HG03342 (cell line): ENCODE measurements at regions not wholly inside any gene's neighbourhood (a gene's known extent, or its start where the extent isn't known, plus 50 kb on each side); places are given as distances from the start of the nearest gene placed in this dataset.
"Not testable (repeated sequence)": the region's sequence is repeated elsewhere in the genome, so short reads cannot be mapped to it uniquely, and the experiment has no call there.

Source experiments
- ATAC-seq: cut with Tn5 transposase; IDR thresholded peaks from one replicate; pipeline ENCODE4 v1.9.1; 2021; ENCODE audit warnings: mild to moderate bottlenecking, moderate library complexity; ENCODE audit not compliant: unreplicated experiment

DNA sequence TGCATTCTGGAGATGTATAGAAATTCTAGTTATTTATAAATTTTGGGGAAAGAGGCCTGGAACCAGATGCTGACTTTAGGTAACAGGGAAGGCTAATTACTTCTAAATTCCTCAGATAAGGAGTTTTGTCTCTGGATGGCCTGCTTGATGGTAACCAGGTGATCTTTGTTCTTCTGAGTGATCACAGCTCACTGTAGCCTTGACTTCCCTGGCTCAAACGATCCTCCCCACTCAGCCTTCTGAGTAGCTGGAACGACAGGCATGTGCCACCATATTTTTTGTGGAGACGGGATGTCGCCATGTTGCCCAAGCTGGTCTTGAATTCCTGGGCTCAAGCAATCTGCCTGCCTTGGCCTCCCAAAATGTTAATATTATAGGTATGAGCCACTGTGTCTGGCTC is 54.4 kb upstream of the MSH6 start:
- ATAC-seq, result no peak

DNA sequence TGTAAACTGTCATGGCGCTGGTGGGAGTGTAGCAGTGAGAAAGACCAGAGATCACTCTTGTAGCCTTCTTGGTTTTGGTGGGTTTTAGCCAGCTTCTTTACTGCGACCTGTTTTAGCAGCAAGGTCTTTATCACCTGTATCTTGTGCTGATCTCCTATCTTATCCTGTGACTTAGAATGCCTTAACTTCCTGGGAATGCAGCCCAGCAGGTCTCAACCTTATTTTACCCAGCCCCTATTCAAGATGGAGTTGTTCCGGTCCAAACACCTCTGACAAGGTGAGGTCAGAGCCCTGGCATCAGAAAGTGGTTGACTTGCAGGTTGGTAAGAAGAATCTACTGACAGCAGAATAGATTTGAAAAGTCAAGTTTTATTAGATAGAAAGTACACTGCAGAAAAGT is 55.0 kb upstream of the MSH6 start:
- ATAC-seq, result no peak

DNA sequence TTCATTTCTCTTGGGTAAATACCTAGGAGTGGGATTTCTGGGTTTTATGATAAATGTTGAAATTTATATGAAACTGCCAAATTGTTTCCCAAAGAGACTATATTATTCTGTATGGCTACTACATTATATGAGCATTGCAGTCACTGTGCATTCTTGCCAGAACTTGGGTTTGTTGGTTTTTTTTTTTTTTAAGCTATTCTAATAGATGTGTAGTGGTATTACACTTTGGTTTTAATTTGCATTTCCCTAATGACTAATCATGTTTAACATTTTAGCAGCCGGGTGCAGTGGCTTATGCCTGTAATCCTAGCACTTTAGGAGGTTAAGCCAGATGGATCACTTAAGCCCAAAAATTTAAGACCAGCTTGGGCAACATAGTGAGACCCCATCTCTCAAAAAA is 56.0 kb upstream of the MSH6 start:
- not testable (repeated sequence) for ATAC-seq

DNA sequence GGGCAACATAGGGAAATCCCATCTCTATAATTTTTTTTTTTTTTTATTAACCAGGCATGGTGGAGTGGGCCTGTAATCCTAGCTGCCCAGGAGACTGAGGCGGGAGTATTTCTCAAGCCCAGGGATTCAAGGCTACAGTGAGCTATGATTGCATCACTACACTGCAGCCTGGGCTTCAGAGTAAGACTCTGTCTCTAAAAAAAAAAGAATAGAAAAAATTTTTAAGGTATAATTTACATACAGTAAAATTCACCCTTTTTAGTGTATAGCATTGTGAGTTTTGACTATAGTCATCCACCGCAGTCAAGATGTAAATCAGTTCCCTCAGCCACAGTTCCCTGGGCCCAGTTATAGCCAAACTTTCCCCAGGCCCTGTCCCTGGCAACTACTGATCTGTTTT is 57.1 kb upstream of the MSH6 start:
- ATAC-seq, result peak; percentile 24

DNA sequence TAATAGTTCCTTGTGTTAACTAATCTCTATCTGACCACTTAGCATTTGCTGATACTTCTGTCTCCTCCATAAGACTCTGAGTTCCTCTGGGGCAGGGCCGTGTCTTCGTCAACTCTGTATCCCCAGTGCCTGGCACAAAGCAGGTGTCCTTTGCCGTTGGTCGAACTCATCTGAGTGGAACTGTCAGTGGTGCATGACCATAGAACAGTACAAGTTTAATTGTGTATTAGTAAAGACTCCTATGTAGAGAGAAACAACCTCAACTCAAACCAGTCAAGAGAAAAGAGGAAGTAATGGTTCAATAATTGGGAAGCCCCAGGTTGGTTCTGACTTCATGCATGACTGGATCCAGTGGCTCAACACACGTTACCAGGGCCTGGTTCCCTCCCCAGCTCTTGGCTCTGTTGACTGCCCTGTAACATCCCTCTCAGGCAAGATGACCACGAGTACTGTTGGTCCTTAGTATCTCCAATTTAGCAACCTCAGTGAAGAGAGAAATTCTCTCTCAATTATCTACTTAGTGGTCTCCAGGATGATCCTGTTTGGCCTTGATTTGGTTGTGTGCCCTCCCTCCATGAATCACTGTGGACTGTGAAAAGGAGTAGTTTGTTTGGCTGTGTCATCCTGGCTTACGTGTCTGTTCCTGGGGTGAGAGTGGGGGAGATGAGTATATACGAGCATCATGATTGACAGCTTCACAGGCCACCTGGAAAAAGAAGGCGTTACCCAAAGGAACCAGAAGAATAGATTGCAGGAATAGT is 58.5 kb upstream of the MSH6 start:
- peak; percentile 88 for ATAC-seq

DNA sequence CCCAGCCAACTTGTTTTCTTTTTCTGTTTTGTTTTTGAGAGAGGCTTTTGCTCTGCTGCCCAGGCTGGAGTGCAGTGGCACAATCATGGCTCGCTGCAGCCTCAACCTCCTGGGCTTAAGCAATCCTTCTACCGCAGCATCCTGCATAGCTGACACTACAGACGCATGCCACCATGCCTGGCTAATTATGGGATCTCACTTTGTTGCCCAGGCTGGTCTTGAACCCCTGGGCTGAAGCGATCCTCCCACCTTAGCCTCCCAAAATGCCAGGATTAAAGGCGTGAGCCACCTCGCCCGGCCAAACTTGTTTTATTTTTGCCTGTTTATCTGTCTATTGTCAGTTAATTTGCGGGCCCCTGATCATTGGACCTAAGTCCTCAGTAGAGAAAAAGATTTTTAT is 61.6 kb upstream of the MSH6 start:
- ATAC-seq, result no peak

DNA sequence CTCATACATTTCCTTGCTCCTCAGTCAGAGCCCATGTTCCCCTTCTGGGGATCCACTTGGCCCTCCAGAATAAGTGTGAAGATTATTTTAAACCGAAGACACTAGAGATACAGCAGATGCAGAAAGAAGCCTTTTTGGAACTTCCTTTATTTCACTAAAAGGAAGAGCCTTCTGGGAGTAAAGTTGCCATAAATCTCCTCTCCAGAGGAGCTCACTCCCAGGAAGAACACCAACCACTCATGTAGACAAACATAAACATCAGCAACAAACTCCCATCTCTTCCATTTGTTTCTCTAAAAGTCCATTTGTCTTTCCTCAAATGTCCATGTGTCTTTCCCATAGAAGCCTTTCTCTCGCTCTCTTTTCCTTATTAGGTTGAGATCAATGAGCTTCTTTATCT is 62.4 kb upstream of the MSH6 start:
- ATAC-seq, result no peak

DNA sequence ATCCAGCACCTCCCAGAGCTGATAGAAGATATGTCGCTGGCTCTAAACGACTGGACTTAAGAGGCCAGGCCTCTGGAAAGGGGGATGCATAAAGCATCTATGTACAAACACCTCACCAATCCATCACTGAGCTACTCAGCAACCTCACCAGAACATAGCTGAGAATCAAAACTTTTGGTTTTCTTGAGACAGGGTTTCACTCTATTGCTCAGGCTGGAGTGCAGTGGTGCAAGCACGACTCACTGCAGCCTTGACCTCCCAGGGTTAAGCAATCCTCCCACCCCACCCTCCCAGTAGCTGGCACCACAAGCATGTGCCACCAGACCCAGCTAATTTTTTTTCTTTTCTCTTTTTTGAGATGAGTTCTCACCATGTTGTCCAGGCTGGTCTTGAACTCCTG is 62.9 kb upstream of the MSH6 start:
- no peak for ATAC-seq

DNA sequence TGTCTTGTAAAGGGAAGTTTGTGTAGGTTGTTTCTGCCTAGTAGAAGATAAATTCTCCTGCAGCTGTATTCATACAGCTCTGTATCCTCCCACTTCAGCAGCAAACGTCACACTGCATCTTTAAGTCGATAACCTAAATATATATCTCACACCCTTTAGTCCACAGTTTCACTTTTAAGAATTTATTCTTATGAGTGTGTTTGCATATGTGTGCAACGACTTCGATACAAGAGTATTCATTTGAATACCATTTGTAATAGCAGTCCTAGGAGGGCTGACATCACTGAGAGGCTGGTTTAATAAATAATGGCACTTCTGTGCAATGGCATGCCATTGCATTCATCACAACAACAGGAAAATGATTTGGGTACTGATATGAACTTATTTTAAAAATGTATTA is 63.8 kb upstream of the MSH6 start:
- ATAC-seq, result peak; percentile 58

DNA sequence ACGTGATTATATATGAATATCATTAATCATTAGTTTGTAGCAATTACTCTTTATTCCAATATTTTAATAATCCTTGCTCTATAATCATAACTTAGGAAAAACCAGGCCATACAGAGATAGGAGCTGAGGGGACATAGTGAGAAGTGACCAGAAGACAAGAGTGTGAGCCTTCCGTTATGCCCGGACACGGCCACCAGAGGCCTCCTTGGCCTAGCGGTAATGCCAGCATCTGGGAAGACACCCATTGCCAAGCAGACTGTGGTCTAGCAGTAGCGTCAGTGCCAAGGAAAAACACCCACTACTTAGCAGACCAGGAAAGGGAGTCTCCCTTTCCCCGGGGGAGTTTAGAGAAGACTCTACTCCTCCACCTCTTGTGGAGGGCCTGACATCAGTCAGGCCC is 66.6 kb upstream of the MSH6 start:
- ATAC-seq, result not testable (repeated sequence)

DNA sequence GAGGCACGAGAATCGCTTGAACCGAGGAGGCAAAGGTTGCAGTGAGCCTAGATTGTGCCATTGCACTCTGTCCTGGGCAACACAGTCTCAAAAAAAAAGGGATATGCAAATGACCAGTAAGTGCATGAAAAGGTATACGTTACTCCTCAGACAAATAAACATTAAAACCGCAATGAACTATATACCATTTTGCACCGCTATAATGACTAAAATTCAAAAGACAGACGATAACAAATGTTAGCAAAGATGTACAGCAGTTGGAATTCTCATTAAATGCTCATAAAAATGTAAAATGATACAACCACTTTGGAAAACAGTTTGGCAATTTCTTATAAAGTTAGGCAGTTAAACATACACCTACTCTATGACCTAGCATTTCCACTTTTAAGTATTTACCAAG is 67.4 kb upstream of the MSH6 start:
- no peak for ATAC-seq

DNA sequence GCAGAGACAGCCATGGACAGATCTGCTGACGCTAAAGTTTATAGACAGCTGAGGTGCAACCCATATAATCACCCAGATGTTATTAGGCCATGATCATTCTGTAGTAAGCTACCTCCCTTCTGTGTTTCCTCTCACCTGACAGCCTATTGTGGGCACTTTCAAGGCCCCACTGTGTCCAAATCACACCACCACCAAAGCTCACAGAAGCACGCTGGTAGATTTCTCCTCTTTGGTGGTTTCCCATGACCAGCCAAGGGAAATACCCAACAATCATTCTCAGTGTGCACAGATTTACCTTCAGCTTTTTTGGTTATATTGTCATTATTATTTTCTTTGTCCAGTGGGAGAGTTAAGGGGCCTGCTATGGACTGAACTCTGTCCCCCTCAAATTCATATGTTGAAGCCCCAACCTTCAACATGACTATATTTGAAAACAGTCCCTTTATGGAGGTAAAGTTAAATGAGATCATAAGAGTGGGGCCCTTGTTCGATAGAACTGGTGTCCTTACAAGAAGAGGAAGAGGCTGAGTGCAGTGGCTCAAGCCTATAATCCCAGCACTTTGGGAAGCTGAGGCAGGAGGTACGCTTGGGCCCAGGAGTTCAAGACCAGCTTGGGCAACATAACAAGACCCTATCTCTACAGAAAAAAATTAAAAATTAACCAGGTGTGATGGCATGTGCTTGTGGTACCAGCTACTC is 74.0 kb upstream of the MSH6 start:
- ATAC-seq, result peak; percentile 53

DNA sequence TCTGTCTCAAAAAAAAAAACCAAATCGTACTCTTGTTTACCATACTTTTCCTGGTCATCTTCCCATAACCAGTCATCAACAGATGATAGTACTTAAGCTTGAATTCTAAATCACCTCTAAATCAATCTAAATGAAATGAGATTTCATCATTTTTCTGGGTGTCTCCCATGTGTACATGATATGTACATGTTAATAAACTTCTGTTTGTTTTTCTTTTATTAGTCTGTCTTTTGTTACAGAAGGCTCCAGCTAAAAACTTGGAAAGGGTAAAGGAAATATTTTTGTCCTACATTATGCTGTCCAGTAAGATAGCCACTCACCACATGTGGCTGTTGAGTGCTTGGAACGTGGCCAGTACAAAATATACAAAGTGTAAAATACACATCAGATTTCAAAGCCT is 78.7 kb upstream of the MSH6 start:
- no peak for ATAC-seq

DNA sequence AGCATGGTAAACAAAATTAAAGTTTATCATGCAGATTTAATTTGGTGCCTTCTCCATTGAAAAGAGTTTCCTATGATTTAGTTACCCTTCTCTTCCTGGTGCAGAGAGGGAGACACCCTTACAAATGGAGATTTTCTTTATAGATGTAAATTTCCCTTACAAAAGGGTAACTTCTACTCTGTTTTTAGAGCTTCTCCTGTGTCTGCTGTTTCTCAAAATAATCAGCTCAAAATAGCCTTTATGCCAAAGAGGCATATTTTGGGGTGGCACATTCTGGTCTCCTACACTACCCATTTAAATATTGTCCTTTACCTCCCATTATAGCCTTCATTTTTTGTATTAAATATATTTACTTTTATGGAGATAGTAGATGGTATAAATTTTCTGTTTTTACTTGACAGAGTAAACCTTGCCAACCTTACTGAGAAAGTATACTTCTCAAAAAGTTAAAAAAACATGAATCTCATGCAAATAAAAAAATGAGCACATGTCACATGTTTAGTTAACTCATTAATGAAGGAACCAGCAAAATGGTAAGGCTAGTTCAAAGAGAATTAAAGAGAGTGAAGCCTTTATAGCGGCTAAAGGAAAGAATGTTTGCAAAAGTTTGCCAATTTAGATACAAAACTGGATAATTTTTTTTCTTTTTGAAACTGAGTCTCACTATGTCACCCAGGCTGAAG is 83.3 kb upstream of the MSH6 start:
- no peak for ATAC-seq

DNA sequence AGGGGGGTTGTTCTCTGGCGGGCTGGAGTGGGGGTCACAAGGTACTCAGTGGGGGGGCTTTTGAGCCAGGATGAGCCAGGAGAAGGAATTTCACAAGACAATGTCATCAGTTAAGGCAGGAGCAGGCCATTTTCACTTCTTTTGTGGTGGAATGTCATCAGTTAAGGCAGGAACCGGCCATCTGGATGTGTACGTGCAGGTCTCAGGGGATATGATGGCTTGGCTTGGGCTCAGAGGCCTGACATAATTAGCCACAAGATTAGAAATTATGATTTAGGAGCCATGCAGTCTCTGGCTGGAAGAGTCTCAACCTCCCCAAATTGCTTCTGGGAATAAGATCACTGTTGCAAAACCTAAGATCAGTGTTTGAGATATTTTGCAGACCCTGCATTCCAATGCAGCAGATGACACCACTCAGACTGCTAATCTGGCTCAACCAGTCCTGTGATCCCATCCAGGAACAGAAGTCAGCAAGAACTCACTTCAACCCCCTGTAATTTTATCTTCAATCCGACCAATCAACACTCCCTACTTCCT is 84.4 kb upstream of the MSH6 start:
- ATAC-seq, result not testable (repeated sequence)

DNA sequence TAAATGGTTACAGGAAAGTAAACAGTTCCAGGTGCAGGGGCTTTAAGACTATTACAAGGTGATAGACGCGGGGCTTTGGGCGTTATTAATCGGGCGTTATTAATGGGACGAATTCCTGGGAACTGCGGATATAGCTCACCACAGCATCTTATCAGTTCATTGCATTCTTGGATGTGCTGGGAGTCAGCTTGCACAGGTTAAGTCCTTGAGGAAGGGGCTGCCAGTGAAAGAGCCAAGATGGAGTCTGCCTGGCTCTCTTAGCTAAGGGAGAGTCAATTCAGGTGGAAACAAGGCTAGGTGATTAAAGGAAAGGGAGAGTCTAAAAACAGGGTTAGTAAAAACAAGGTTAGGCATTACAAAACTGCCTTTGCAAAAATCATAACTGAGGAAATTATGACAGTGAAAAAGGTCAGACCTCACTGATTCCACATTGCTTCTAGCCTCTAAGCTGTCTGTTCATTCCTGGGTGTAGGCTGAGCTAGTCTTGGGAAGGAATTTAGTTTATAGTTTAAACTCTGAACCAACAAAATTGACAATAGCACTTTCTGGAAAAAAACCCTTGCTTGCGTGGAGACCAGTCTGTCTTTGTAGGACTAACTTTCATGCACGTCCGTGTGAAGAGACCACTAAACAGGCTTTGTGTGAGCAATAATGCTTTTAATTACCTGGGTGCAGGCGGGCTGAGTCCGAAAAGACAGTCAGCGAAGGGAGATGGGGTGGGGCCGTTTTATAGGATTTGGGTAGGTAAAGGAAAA is 85.1 kb upstream of the MSH6 start:
- ATAC-seq, result not testable (repeated sequence)

DNA sequence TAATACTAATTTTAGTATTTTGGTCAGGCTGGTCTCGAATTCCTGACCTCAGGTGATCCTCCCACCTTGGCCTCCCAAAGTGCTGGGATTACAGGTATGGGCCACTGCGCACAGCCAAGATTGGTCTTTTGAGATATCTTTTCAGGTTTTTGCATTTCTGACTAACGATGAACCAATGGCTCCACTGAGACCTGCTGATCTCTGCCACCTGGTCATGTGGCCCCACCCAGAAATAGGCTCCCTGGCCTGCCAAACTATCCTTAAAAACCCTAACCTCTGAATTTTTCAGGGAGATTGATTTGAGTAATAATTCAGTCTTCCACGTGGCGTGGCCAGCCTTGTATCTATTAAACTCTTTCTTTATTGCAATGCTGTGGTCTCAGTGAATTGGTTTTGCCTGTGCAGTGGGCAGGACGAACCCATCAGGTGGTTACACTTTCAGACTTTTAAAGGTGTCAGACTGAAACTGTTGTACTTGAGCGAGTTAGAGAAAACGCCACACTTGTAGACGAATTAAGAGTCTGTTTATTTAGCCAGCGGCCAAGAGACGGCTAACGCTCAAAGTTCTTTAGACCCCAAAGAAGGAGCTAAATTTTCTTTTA is 85.8 kb upstream of the MSH6 start:
- peak; percentile 80 for ATAC-seq

DNA sequence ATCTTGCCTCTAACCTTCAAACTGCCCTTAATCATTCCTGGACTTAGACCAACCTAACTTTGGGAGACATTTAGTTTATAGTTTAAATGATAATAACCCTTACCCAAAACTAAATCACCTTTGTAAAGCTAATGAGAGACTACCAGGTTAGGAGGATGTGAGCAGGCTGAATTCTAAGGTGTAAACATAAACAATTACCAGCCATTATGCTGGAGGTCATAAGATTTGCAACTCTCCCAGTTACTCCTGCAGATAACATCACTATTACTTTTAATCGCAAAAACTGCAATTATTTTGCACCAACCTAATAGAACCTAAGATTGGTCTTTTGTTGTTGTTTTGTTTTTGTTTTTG is 86.5 kb upstream of the MSH6 start:
- no peak for ATAC-seq

DNA sequence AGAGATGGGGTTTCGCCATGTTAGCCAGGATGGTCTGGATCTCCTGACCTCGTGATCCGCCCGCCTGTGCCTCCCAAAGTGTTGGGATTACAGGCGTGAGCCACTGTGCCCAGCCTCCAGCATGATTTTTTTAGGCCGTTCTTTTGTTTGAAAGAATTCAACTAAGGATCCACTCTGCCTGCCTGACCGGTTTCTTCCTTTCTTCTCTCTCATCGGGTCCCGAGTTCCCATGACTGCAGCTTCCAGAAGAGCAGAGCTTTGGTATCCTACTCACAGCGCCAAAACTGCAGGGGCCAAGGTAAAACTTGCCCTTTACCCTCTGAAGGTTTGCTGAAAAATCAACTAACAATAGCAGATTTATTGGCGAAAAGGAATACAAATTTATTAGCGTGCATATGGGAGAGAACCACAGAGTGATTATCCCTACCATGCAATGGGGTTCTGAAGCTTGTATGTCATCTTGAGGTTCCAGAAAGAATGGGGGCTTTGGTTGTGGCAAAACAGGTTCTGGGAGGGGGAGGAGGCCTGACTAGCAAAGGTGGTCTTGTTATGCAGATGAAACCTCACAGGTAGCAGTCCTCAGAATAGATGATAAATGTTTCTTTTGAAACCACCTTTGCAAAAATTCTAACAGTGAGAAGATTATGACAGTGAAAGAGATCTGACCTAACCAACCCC is 87.0 kb upstream of the MSH6 start:
- ATAC-seq, result no peak

DNA sequence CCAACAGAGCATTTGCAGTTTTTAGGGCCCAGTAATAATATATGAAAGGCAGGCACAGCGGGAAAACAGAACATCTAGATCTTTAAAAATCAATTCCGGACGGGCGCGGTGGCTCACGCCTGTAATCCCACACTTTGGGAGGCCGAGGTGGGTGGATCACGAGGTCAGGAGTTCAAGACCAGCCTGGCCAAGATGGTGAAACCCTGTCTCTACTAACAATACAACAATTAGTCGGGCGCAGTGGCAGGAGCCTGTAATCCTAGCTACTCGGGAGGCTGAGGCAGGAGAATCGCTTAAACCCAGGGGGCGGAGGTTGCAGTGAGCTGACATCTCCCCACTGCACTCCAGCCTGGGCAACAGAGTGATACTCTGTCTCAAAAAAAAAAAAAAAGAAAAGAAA is 88.5 kb upstream of the MSH6 start:
- not testable (repeated sequence) for ATAC-seq
